ENCODE measurements at regions not wholly inside any gene's neighbourhood (a gene's known extent, or its start where the extent isn't known, plus 50 kb on each side); places are given as distances from the start of the nearest gene placed in this dataset.

DNA sequence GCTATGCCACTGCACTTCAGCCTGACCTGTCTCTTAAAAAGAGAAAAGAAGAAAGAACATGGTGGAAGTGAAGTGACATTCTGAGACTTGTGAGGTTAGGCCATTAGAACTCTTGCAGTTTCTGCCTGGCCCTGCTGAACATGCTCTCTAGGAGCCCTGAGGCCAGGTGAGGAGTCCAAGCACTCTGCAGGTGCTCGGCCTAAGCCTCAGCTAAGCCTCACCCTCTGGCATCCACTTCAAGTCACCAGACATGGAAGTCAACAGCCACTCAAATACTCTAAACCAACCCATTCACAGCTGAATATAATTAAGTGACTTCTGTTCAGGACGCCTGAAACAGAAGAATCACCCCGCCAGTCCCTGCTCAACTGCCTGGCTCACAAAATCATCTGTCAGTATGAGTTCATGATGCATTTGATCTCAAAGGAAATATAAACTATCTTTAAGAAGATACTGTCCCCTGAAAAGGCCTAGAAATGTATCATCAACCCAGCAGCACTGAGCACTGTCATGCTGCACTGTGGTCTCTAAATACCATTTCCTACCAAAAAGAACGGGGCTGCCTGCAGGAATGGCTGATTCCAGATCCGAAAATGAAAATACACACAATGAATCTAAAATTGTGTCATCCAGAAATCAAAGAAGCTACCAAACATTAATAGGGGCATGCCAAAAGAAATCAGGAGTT is 118.8 kb downstream of the PSMG1 start (continued):
- TF ChIP-seq, protein P1, sequence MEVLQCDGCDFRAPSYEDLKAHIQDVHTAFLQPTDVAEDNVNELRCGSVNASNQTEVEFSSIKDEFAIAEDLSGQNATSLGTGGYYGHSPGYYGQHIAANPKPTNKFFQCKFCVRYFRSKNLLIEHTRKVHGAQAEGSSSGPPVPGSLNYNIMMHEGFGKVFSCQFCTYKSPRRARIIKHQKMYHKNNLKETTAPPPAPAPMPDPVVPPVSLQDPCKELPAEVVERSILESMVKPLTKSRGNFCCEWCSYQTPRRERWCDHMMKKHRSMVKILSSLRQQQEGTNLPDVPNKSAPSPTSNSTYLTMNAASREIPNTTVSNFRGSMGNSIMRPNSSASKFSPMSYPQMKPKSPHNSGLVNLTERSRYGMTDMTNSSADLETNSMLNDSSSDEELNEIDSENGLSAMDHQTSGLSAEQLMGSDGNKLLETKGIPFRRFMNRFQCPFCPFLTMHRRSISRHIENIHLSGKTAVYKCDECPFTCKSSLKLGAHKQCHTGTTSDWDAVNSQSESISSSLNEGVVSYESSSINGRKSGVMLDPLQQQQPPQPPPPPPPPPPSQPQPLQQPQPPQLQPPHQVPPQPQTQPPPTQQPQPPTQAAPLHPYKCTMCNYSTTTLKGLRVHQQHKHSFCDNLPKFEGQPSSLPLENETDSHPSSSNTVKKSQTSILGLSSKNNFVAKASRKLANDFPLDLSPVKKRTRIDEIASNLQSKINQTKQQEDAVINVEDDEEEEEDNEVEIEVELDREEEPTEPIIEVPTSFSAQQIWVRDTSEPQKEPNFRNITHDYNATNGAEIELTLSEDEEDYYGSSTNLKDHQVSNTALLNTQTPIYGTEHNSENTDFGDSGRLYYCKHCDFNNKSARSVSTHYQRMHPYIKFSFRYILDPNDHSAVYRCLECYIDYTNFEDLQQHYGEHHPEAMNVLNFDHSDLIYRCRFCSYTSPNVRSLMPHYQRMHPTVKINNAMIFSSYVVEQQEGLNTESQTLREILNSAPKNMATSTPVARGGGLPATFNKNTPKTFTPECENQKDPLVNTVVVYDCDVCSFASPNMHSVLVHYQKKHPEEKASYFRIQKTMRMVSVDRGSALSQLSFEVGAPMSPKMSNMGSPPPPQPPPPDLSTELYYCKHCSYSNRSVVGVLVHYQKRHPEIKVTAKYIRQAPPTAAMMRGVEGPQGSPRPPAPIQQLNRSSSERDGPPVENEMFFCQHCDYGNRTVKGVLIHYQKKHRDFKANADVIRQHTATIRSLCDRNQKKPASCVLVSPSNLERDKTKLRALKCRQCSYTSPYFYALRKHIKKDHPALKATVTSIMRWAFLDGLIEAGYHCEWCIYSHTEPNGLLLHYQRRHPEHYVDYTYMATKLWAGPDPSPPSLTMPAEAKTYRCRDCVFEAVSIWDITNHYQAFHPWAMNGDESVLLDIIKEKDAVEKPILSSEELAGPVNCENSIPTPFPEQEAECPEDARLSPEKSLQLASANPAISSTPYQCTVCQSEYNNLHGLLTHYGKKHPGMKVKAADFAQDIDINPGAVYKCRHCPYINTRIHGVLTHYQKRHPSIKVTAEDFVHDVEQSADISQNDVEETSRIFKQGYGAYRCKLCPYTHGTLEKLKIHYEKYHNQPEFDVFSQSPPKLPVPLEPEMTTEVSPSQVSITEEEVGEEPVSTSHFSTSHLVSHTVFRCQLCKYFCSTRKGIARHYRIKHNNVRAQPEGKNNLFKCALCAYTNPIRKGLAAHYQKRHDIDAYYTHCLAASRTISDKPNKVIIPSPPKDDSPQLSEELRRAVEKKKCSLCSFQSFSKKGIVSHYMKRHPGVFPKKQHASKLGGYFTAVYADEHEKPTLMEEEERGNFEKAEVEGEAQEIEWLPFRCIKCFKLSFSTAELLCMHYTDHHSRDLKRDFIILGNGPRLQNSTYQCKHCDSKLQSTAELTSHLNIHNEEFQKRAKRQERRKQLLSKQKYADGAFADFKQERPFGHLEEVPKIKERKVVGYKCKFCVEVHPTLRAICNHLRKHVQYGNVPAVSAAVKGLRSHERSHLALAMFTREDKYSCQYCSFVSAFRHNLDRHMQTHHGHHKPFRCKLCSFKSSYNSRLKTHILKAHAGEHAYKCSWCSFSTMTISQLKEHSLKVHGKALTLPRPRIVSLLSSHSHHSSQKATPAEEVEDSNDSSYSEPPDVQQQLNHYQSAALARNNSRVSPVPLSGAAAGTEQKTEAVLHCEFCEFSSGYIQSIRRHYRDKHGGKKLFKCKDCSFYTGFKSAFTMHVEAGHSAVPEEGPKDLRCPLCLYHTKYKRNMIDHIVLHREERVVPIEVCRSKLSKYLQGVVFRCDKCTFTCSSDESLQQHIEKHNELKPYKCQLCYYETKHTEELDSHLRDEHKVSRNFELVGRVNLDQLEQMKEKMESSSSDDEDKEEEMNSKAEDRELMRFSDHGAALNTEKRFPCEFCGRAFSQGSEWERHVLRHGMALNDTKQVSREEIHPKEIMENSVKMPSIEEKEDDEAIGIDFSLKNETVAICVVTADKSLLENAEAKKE (CRISPR knock-in tag; IDR thresholded peaks at IDR 0.05): no peak
- no peak for TF ChIP-seq ZNF331 (CRISPR knock-in tag; IDR thresholded peaks at IDR 0.05; ENCODE audit: low read depth)
- TF ChIP-seq STAT1 (IDR thresholded peaks at IDR 0.05; ENCODE audit: unreplicated experiment): no peak
- no peak for TF ChIP-seq EZH2phosphoT487 (IDR thresholded peaks at IDR 0.05; ENCODE audit: unreplicated experiment)
- no peak for TF ChIP-seq NANOG (IDR thresholded peaks at IDR 0.05; ENCODE audit: borderline replicate concordance)
- TF ChIP-seq, protein P2, sequence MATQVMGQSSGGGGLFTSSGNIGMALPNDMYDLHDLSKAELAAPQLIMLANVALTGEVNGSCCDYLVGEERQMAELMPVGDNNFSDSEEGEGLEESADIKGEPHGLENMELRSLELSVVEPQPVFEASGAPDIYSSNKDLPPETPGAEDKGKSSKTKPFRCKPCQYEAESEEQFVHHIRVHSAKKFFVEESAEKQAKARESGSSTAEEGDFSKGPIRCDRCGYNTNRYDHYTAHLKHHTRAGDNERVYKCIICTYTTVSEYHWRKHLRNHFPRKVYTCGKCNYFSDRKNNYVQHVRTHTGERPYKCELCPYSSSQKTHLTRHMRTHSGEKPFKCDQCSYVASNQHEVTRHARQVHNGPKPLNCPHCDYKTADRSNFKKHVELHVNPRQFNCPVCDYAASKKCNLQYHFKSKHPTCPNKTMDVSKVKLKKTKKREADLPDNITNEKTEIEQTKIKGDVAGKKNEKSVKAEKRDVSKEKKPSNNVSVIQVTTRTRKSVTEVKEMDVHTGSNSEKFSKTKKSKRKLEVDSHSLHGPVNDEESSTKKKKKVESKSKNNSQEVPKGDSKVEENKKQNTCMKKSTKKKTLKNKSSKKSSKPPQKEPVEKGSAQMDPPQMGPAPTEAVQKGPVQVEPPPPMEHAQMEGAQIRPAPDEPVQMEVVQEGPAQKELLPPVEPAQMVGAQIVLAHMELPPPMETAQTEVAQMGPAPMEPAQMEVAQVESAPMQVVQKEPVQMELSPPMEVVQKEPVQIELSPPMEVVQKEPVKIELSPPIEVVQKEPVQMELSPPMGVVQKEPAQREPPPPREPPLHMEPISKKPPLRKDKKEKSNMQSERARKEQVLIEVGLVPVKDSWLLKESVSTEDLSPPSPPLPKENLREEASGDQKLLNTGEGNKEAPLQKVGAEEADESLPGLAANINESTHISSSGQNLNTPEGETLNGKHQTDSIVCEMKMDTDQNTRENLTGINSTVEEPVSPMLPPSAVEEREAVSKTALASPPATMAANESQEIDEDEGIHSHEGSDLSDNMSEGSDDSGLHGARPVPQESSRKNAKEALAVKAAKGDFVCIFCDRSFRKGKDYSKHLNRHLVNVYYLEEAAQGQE (IDR thresholded peaks at IDR 0.05; ENCODE audit: unreplicated experiment): no peak
- TF ChIP-seq EZH2 (IDR thresholded peaks at IDR 0.05; ENCODE audit: low read depth, unreplicated experiment): no peak
- TF ChIP-seq CREB1 (CRISPR knock-in tag; IDR thresholded peaks at IDR 0.05; ENCODE audit: low read depth): no peak
- no peak for TF ChIP-seq POLR2AphosphoS5 (IDR thresholded peaks at IDR 0.05; ENCODE audit: low read depth)
- TF ChIP-seq ZNF114 (CRISPR knock-in tag; IDR thresholded peaks at IDR 0.05): no peak
